ENCODE measurements at regions not wholly inside any gene's neighbourhood (a gene's known extent, or its start where the extent isn't known, plus 50 kb on each side); places are given as distances from the start of the nearest gene placed in this dataset.

GRCh38 chr11:93967258-93967657, 53.9 kb upstream of the HEPHL1 start:
- DNase-seq: no peak

GRCh38 chr11:93967944-93968343, 53.2 kb upstream of the HEPHL1 start:
- no peak for DNase-seq

- no peak for DNase-seq
These were observed 50.9 kb upstream of the HEPHL1 start for GRCh38 chr11:93969925-93970922.
